GM08714 (cell line): ENCODE measurements at regions not wholly inside any gene's neighbourhood (a gene's known extent, or its start where the extent isn't known, plus 50 kb on each side); places are given as distances from the start of the nearest gene placed in this dataset.

Experiments
- H3K4me3 ChIP-seq: fragments of 200-500 bp; sonication (Bioruptor generic); 2 replicates; pipeline ENCODE4 v1.5.1; 2014; ENCODE audit warnings: mild to moderate bottlenecking, low read length, inconsistent platforms
- ZNF274 ChIP-seq: IDR thresholded peaks from 2 replicates; pipeline ENCODE4 v1.6.1; 2012; ENCODE audit warnings: mild to moderate bottlenecking, low read depth, low read length

DNA sequence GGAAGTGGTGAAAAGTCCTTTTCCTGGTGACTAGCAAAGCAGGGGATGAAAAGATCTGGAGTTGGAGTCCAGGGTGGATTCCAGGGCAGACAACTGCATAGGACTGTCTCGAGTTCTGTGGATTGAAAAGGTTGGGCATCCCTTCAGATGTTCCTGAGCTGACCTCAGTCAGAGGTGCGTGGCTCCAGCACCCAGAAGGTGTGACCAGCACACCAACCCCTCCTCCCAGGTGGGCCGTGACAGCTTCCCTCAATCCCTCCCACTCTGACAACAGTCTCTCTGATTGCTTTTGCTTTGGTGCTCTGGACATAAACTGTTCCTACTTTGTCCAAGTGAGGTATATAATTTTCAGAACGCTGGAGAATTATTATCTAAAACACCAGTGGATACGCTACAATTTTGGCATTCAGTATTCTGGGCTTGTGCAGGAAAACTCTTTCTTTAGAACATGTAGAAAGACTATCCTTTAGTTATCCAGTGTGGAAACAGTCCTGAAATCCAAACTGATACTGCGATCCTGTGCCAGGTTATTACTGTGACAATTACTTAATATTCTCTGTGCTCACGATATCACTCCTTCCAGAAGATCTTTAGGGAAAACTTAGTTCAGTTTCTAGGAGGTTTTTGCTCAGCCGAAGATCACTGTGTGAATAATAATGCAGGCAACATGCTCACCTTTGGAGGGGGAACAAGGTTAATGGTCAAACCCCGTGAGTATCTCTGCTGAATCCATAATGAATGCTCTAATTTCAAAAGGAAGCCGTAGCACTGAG lies 87.9 kb downstream of the DAD1 start:
- no peak for TF ChIP-seq ZNF274
- no peak overlapping the region for H3K4me3 ChIP-seq

DNA sequence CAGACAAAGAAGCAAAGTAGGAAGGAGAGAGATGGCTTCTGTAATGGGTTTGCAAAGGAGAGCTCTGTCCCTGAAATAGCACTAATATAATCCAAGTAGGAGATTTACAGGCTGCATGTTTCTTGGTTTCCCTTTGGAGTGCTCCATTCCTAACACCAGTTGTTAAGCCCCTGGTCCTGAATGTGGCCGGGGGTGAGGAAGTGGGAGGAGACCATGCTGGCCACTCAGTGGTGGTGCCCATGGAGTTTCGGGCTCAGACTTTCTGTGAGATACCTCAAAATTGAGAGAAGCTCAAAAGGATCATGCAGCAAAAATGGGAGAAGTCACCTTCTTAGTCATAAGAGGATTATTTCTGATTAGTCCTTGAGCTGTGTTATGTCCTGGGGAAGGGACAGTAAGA lies 88.5 kb downstream of the DAD1 start:
- no peak overlapping the region for H3K4me3 ChIP-seq
- no peak for TF ChIP-seq ZNF274

DNA sequence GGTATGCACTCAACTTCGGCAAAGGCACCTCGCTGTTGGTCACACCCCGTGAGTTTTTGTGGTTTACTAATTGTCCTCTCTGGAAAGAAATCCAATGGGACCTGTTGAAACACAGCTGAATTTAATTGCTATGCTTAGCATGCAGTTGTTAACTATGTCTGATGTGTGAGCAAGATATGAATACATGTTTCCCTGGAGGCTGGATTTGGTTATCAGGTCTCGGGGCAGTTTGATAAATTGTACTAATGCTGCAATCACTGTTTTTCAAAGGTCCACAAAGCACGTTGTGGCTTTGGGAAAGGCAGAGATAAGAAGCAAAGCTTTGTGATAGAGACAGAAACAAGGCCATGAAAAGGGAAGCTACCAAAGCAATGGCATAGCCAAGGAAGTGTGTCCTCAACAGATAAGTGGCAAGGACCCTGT lies 91.3 kb downstream of the DAD1 start:
- TF ChIP-seq ZNF274 = no peak
- no peak overlapping the region for H3K4me3 ChIP-seq

DNA sequence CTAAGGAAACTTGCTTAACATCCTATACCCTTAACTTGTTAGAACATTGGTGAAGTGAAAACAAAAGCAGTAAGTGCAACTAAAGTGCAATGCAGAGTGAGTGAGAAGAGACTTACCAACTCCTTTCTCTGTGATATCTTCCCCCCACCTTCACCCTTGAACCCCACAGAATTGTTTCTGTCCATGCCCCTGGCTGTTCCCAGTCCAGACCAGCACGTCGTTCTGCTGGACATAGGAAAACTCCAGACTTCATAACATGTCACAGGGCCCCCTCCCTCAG lies 91.9 kb downstream of the DAD1 start:
- no peak overlapping the region; the same call in 1 of the 2 replicates for H3K4me3 ChIP-seq
- TF ChIP-seq ZNF274 = no peak

DNA sequence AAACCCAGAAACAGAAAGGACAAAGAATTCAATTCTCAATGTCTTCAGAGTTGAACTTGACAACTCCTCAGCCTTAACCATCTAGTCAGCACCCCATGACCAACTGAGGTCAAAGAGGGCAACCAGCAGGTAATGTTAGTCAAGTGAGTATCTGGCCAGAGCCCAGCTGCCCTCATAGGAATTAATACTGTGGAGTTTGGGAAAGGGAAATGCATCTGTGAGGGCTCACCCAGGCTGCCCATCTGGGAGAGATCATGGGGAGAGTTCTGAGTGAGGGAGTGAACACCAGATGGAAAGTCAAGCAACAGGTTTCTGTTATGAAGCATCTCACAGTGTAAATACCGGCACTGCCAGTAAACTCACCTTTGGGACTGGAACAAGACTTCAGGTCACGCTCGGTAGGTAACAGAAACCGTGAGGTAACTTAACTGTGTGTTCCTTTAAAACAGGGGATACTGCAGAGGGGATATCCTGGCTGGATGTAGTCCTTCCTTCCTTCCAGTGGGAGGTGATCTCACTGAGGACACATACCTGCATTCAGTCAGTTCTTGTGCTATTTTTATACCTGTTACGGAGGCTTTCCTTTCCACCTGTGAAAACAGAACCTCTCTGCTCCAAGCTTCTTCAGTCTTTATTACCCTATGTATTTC lies 94.4 kb downstream of the DAD1 start:
- H3K4me3 ChIP-seq = no peak overlapping the region
- TF ChIP-seq ZNF274 = no peak

DNA sequence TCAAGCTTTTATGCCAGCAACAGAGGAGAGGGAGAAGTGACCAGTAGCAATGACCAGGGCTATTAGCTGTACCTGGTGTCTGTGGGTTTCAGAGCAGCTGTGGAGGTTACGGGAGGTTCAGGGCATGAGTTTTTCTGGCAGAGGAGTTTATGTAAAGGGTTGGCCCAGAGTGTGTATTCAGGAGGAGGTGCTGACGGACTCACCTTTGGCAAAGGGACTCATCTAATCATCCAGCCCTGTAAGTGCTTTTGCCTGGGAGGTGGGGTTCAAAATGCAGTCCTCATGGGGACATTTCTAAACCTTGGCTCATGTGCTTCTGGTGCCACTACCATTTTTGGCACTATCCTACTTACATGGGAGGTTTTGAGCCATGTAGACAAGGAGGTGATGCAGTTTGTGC lies 95.3 kb downstream of the DAD1 start:
- no peak for TF ChIP-seq ZNF274

DNA sequence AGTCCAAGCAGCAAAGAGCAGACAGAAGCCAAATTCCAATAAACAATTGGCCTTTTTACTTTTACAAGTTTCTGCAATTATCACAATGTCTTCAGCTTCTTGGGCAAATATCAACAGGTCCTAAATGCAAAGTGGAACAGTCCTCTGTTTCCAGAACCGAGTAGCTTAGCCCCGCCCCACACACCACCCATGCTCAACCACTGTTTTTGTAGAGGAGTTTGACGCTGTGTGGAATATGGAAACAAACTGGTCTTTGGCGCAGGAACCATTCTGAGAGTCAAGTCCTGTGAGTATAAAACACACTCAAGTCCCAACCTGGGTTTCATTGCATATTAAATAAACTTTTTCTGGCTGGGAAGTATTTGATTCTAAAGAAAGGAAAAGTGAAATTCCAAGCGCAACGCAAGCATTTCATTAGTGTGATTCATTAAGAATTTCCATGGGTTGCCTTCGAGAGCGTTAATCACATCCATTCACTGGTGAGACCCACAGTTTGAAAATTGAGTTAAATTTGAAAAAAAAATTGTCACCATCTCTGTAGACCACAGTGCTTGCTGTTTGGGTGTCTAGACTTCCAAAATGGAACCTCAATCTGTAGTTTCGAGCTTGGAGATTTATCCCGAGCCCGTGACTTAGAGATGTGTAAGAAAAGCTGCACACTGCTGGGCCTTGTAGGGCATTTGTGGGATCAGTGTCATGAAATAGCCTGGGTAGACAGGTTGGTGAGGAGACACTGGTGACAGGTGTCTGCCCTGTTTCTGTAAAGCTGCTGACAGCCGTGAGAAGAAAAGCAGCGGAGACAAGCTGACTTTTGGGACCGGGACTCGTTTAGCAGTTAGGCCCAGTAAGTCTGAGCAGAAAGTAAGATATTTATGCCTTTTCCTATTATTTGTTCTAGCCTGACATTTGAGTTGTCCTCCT lies 96.1 kb downstream of the DAD1 start:
- H3K4me3 ChIP-seq = no peak overlapping the region; the same call in 1 of the 2 replicates
- no peak for TF ChIP-seq ZNF274

More for the DNA sequence above, 95.3 kb downstream of the DAD1 start:
- H3K4me3 ChIP-seq = no peak overlapping the region

DNA sequence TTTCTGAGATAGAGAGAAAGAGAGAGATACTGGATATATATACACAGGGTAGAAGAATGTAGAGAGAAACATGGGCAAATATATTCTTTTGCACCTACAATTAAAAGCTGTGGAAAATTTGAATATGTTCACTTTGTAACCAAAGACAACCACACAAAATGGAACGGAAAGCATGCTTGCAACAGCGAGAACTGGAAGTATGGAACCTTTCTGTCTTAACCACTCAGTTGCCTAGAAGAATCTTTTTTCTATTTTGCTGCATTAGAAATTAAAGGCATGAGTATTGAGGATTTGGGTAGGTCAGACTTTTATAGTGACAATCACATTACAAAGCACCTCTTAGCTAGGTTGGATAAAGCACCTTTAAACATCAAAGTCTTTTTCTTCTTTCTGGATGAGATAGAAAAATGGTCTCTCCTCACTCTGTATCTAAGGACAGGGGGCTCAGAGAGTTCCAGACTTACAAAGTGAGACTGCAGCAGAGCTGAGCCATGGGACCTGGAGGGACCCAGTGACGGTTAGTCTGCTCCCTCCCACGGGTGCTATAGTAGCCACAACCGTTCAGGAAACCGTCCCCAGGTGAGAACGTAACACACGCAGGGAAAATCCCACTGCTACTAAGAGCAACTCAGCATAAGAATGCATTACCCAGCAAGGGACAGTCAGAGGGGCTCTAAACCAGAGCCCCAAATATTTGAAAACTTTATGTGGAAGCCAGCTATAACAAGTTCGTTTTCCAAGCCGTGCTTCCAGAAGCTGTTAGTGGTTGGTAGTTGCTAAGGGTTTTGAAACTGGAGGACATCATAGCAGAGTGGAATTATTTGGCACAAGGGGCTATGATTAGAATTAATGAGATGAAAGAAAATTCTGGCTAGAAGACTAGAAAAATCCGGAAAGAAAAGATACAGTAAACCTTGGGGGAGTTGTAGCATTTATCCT lies 97.1 kb downstream of the DAD1 start:
- no peak for TF ChIP-seq ZNF274
- peak overlapping the region; percentile 37; the same call in 1 of the 2 replicates for H3K4me3 ChIP-seq

DNA sequence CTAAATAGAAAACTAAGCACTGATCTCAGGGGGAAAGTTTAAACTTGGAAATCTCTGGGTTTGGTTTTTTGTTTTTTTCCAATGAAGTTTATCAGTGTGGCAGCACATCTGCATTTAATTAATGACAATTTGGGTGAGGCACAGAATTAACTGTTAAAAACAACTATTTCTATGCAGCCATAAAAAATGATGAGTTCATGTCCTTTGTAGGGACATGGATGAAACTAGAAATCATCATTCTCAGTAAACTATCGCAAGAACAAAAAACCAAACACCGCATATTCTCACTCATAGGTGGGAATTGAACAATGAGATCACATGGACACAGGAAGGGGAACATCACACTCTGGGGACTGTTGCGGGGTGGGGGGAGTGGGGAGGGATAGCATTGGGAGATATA lies 98.0 kb downstream of the DAD1 start:
- peak overlapping the region; percentile 65; the same call in 1 of the 2 replicates for H3K4me3 ChIP-seq

DNA sequence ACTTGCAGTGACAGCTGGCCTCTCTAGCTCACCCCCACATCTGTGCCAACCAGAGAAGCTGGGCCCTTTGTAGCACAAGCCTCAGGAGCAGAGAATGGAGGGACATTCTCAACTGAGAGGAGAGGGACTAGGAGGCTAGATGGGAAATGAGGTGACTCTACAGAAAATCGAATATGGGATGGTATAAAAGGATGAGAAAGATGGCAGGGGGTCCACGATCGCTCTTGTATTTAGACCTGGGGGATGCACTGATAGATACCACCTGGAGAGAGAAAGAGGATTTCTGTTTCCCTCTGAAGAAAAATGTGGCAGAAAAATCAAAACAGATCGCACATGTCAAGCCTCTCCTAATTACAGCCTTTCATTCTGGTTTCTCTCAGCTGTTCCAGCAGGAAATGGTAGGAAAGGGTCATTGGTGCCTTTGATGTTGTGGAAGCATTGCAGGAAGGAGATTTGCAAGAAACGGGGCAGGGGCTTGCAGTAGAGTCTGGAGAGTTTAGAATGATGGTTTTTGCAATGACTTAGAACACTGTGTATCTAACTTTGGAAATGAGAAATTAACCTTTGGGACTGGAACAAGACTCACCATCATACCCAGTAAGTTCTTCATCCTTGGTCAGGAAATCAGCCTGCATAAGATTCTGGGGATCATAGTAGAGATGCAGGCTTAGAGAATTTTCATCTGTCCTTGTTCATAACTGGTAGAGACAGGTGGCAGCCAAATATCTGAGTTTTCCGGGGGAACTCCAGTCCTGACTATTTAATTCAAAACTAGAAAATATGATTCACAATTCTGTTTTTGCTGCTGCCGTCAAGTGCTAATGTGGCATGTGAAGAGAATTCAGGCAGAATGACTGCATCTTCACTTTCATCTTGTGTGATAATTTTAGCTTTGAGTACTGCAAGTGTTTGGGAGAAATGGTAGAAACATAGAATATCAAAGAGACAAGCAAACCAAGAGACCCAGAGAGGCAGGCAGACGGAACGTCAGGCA lies 98.8 kb downstream of the DAD1 start:
- TF ChIP-seq ZNF274 = no peak
- H3K4me3 ChIP-seq = peak overlapping the region; percentile 65

DNA sequence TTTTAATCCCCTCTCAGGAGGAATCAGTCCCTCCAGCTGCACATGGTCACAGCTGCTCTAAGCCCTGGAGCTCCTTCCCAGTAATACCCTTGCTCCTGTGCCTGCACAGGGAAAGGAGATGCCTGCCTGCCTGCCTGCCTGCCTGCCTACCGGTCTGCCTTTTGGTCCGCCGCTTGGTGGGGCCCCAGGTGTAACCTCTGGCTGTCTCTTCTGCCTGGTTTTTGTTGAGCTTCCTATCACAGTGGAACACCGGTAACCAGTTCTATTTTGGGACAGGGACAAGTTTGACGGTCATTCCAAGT lies 99.8 kb downstream of the DAD1 start:
- no peak for TF ChIP-seq ZNF274
- H3K4me3 ChIP-seq = no peak overlapping the region; the same call in 1 of the 2 replicates

DNA sequence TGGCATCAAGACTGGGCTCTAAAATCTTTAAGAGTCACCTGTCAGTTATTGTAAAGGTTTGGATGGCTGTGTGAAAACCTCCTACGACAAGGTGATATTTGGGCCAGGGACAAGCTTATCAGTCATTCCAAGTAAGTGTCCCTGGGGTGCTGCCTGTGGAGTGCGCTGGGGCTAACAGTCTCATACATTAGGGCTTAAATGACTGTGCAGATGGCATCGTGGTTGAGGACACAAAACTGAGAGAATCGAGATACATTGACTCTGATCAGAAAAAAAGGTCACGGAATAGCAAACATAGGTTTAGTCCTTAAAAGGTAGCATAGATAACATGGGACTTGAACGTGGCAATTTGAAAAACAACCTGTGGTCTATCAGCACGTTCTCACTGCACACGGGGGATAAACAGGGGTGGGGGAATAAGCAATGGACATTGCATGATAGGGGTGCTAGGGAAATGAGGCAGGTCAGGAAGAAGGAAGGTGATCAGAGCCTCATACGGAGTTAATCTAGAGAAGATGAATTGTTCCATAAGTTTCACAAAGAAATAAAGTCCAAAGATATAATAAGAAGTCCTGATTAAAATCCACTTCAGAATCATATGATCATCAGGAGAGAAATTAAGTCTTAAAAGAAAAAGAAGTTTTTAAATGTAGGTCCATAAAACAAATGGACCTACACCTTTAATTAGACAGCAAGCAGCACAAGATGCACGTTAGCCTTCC lies 100.3 kb downstream of the DAD1 start:
- H3K4me3 ChIP-seq = no peak overlapping the region; the same call in 1 of the 2 replicates
- TF ChIP-seq ZNF274 = no peak

DNA sequence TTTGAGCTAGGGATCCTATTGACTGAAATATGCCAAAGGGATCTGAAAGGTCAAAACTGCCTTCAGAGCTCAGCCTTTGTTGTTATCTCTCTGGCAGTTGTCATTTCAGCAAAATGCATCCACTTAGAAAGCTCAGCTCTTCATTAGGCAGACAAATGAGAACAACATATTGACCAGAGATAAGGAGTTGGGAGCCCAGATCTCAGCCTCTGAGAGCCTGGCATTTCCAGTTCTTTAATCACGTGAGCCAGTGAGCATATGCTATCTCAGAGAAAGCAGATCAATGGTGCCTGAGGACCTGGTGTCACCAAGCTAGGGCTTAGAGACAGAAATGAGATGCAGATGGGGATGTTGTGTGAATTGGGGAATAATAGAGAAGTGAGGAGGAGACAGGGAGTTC lies 101.1 kb downstream of the DAD1 start:
- H3K4me3 ChIP-seq = no peak overlapping the region
- TF ChIP-seq ZNF274 = no peak
